Transverse colon (tissue), 4 donors: ENCODE measurements at regions not wholly inside any gene's neighbourhood (a gene's known extent, or its start where the extent isn't known, plus 50 kb on each side); places are given as distances from the start of the nearest gene placed in this dataset.

Experiments
- CTCF ChIP-seq, 5 experiments: fragments of 200-600 bp in 3 of 5; fragments of 450-650 bp in 2 of 5; sonication (generic) in 3 of 5; IDR thresholded peaks; 1 replicate in 2 of 5; 2 replicates in 3 of 5; pipeline ENCODE4 v1.5.1; 2016 to 2017; ENCODE audit warnings: antibody characterized with exemption in 5 of 5, inconsistent platforms in 3 of 5, mild to moderate bottlenecking in 2 of 5, moderate library complexity in 1 of 5
- EP300 ChIP-seq: sonication (generic); formaldehyde crosslinking; IDR thresholded peaks from one replicate; pipeline ENCODE4 v1.6.1; 2017; ENCODE audit warnings: antibody characterized with exemption, low read depth
- POLR2A ChIP-seq: fragments of 450-650 bp; IDR thresholded peaks from one replicate; pipeline ENCODE4 v1.6.1; 2016; ENCODE audit warnings: antibody characterized with exemption, mild to moderate bottlenecking, moderate library complexity
- POLR2AphosphoS5 ChIP-seq, 3 donors: sonication (generic); formaldehyde crosslinking; IDR thresholded peaks; one replicate each; pipeline ENCODE4 v1.6.1; 2016; ENCODE audit warnings: antibody characterized with exemption in 3 of 3

GRCh38 chr5:155728857-155729683, 597.9 kb upstream of the SGCD start:
- no peak for TF ChIP-seq CTCF (IDR thresholded peaks at IDR 0.05)
- TF ChIP-seq POLR2A, result no peak
- TF ChIP-seq POLR2AphosphoS5 (IDR thresholded peaks at IDR 0.05), result no peak
- no peak for TF ChIP-seq EP300
